HG02642 (cell line): ENCODE measurements at regions not wholly inside any gene's neighbourhood (a gene's known extent, or its start where the extent isn't known, plus 50 kb on each side); places are given as distances from the start of the nearest gene placed in this dataset.
"Not testable (repeated sequence)": the region's sequence is repeated elsewhere in the genome, so short reads cannot be mapped to it uniquely, and the experiment has no call there.

Source experiments
- ATAC-seq: cut with Tn5 transposase; IDR thresholded peaks from one replicate; pipeline ENCODE4 v1.9.1; 2021; ENCODE audit warnings: mild to moderate bottlenecking; ENCODE audit not compliant: unreplicated experiment, poor library complexity

DNA sequence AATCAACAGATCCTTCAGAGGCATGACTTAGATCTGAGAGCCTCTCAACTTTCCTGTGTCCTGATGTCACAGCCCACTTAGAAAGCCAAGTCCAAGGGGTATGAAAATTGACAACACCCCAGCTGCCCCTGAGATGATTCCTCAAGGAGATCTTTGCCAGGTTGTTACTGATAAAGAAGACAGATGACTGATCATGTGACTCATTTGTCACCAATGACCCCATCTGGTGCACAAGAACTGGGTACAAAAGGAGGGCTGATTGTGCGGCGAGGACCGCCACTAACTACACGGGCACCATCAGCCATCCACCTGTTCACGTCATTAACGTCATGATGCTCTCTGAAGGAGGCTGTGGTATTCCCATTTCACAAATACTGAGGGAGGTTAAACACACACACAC lies 583.2 kb upstream of the KLF4 start:
- no peak for ATAC-seq

DNA sequence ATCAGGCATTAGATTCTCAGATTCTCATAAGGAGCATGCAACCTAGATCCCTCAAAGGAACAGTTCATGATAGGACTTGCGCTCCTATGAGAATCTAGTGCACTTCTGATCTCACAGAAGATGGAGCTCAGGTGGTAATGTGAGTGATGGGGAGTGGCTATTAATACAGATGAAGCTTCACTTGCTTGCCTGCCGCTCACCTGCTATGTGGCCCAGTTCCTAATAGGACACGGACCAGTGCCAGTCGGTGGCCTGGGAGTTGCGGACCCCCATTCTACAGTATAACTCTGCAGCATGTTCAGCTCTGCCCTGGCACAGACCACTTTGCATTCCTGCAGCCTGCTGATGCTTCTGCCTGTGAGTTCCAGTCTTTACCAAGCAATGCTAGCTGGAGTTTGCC lies 581.3 kb upstream of the KLF4 start:
- ATAC-seq, result no peak

DNA sequence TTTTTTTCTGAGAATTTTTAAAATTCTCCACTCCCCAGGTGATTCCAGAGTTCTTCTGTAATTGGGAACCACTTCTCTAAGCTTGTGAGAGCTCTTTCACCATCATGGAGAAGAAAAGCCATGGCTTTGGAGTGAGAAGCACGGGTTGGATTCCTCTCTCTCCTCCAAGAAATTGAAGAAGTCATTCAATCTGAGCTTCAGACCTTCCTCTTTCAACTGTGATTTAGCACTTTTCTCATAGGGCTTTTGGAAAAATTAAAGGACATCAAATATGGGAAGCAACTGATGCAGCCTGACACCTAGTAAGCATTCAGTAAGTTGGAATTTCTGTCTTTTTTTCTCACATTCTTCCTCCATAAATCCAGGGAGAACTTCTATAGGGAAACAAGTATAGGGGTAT lies 580.4 kb upstream of the KLF4 start:
- ATAC-seq, result no peak

DNA sequence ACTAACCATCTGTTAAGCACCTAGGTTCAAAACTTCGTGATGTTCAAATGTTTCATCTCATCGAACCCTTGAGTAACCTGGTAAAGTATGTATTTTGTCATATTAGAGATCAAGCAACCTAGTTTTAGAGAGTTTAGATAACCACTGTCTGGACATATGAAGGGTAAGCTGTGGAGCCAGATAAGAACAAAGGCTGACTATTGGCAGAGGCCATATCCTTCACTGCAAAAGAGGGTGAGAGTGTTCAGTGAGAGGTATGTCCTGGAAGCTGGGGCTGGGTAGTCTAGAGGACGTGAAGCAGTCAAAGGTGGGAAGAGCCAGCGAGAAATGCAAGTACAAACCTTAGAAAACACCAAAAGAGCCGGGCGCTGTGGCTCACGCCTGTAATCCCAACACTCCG lies 573.1 kb upstream of the KLF4 start:
- ATAC-seq, result no peak

DNA sequence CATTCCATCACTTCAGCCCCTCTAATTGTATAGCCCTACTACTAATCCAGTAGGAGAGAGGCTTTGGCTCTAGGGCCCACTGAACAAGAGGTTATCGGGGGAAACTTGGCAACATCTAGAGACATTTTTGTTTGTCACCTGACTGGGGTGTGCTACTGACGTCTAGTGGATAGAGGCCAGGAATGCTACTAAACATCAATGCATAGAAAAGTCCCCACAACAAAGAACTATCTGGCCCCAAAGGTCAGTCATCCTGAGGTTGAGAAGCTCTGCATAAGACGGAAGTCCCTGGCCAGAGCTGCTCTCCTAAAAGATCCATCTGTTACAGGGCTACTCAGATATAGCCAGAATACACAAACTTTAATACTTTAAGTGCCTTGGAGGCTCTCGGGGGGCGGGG lies 570.6 kb upstream of the KLF4 start:
- ATAC-seq, result no peak

DNA sequence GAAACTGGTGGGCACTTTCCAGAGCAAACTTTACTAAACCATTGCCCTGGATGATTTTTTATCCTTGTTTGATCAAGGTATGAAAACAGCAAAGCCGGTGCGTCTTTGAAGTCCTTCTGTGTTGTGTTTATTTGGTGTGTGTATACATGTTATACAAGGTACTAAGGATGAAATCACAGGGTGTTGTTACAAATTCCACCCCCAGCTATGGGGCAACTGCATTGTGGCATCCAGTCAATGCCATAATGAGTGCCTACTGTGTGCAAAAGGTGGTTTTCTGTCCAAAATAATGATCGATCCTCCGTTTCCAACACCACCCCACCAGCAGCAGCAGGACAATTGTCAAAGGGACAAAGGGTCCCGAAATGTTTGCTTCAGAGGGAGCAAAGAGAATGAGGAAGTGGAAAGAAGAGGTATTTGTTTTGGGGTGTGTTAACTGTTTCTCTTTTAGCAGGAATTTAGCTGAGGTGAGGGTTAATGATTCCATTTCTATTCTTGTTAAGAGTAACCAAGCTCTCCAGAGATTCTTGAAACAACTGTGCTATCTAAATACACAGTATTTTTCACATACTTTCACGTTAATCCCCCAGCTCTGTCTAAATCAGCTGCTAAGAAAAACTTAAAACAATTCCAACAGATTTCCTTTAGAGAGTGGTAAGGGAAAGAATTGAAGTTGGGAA lies 568.7 kb upstream of the KLF4 start:
- ATAC-seq, result no peak

DNA sequence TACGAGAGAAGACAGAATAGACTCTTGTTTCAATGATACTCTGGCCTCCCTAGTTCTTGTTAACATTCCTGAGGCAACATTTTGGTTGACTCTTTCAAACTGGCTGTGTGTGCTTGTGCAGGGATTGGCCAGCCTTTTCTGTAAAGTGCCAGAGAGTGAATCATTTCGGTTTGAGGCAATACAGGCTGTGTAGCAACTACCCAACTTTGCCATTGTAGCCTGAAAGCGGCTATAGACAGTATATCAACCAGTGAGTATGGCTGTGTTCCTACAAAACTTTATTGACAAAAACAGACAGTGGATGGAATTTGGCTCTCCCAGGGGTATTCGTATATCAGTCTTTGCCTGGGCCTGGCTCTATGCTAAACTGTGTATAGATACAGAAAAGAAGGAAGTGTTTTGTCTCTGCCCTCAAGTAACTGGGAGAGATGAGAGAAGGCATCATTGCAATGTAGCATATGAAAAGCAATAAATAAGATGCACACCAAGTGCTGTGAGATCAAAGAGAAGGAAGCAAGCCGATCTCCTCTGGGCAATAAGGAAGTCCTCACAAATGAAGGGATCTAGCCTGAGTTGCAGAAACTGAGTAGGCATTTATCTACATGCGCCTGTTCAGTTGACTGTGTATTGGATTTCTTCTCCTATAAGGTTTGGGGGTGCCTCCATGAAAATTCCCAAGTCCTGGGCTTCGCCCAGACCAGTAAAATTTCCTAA lies 568.0 kb upstream of the KLF4 start:
- ATAC-seq, result no peak

DNA sequence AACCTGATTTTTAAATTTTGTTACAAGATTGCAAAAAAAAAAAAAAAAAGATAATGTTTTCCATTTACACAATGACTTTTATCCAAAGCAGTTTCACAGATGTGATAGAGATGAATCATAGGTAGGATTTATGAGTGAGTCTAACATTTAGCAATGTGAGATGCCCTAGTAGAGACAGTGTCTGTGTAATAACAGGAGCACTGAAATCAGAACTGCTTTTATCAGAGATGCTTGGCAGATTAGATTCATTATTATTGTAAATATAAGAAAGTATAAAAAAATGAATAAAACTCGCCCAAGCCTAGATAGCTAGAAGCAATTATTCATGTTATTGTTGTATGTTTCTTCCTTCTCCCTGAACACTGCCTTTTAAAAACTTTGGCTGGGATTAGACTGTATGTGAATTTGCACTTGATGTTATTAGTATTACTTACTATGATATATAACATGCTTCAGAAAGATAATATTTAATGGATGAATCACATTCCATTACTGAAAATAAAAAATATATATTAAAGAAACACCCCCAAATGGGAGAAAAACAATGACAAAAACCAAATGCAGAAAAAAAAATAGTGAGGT lies 567.3 kb upstream of the KLF4 start:
- ATAC-seq, result no peak

DNA sequence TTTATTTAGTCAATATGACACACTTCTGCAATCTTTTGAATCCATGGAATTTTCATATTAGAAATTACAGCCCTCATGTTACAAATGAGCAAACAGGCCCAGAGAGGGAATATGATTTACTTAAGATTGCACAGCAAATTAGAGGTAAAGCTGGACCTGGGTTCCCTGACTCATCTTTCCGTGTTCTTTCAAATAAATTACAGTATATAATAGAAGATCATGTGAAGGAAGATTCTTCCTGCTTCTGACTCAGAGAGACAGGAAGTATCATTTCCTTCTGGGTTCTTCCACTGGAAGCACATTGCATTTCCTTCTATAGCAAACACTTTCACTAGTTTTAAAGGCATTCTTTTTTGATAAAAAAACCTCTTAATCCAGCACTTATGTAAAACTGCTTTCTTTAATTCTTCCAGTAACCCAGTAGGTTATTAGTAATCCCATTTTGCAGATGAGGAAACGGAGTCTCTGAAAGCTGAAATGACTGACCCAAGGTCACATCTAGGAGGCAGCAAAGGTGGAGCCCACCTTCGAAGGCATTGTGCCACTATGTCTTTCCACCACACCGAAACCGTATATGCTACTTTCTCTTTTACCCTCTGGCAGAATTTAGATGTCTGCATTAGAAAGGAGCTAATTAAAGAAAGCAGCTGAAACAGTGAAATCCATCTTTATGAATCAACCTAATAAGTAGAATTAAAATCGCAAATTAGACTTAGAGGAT lies 566.7 kb upstream of the KLF4 start:
- no peak for ATAC-seq

DNA sequence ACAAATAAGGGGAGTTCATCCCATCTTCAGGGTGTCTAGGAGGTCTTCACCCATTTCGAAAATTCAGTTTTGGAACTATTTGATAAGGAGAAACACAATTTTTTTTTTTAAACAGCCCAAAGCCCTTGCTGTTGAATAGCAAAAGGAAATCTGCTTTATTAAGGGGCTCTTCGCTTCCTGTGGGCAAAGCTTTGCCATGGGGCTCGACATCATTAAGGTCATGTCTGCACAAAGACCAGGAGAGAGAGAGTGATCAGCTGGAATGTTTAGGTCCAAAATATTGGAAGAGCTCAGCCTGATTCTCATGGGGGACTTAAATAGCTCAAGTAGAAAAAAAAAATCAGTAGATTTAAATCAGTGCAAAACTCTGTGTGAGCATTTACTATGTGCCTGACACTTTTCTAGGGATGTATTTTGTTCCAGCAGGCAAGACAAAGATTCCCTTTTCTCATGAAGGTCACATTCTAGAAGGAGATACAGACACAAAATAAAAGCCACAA lies 564.6 kb upstream of the KLF4 start:
- no peak for ATAC-seq

DNA sequence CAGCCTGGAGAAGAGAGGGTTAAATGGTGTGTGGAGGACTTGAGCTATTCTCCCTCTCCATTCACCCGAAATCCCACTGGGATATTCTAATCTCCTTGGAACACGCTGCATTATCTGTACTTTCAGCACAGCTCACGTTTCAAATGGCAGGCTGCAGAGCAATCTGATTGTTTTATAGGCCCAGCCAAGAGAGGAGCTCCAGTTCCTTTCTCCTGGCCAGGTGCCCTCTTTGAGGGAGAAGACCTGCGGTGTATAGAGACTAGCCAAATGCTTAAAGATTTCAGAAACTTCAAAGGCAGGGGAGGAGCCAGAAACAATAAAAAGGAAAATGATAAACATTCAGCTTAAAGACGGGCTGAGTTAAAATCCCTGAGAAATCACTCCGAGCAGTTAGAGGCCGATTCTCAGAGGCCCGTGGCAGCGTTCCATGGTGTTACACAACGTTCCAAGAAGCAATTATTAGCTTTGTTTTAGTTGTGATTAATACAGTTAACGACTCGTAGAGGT lies 564.0 kb upstream of the KLF4 start:
- ATAC-seq, result no peak

DNA sequence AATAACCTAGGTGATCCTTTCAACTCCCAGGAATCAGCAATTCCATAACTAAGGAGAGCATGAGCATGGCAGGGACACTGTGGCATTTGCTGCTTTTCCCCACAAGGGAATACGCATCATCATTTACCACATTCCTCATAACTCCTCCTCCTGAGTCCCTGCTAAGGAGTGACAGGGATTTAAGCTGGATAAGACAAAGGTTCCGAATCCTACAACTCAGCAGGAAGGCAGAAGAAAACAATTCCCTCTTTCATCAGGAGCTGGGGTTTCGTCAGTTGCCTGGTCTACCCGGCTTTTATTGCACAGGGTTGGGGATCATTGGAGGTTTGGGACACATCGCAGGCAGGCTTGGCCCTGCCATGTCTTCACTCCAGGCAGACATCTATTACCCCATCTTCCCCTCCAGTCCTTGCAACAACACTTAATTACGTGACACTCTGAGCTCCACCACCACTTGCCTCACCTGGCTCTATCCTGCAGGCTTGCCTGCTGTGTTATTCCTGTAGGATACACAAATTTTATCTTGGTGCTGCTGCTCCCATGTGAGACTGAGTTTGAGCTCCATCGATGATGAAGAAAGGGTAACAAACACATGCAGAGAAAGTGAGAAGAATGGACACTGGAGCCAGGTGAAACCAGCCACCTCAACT lies 563.0 kb upstream of the KLF4 start:
- ATAC-seq, result no peak

DNA sequence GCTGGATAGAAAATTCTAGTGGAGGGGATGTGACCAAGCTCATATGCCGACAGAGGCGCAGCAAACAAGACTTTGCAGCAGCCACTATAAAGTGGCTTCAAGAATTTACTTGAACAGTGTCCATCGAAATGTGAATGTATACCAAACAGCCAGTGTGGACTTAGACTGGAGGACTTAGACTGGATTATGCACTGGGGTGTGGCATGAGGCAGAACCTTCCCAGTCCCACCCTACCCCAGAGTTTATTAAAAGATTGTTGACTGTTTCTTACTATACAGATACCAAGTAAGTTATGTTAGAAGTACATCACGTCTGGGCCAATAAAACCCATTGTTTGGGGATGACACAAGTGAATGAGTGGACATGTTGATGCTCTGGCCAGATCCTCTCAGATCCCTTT lies 561.3 kb upstream of the KLF4 start:
- no peak for ATAC-seq

DNA sequence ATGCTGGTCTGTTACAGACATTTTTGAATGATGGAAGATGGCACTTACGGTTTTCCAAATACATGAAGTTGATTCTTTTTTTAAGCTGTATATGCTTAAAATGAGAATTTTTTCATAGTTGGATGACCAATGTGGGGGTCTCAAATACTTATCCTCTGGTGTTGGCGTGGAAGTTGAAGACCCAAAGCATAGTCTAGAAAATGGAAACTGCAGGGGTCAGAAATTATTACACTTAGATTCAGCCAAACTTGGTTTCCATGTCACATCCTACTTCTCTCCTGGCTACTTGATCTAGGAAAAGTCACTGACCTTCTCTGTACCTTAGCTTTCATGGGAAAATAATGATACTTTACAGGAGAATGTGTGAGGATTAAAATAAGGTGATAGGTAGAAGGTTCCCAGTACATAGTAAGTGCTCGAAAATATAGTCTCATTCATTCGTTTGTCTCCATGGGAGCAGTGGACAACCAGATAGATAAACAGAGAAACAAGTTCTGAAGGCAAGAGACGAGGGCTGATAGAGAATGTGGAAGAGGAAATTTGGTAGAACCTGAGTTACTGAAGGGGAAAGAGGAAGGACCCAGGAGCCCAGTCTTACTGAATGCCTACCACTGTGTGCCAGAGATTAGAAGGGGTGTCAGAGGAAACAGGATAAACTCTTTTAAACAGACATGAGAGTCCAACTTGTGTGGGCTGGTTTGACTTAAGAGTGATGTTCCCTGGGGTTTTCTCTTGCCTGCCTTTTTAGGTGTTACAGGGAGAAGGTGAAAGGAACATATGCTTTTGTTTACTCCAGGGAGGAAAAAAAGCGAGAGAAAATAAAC lies 560.3 kb upstream of the KLF4 start:
- no peak for ATAC-seq

DNA sequence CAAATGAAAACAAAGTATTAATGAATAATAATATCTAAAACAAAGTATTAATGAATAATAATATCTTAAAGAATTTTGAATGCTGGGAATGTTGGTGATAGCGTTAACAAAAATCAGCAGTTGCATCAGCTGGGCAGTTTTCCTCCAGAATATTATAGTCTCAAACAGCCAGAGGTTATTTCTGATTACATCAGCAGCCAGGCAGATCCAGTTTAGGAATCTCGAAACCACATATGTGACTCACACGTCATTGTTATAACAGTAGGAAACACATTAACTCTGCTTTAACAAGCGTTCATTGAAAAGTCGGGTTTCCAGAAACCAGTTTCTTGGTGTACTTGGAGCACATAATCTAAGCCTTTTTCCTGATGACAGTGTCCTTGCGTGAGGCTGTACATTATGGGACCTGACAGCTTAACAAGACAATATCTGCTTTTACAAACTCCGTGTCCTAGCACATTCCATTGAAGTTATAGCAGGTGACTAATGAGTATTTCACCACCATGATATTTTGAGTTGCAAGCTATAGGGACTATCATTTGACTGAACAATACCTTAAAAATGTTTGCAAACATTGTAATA lies 559.5 kb upstream of the KLF4 start:
- ATAC-seq, result no peak

DNA sequence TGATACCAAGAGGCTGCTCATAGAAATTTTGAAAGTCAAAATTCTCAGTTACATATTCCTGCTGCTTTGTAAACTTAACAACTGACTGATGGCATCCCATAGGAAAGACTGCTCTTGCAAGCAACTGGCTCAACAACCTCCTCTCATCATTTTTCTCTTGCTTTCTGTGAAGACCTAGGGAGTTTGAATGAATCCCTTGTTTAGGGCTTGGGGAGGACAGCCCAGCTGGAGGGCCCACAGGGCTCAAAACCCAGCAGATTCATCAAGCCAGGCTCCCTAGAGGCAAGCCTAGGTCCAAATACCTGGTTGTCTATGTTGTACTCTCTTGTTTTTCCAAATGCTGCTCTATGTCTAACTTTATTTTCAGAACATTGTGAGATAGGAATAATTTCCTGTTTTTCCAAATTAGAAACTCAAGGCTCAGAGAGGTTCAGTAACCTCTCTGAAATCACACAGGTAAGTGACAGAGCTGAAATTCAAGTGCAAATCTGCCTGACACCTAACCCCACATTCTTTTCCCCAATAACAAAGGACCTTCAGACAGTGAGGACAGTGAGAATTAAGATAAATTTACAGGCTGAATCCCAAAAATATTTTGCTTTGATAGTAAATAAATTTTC lies 558.9 kb upstream of the KLF4 start:
- ATAC-seq, result no peak

DNA sequence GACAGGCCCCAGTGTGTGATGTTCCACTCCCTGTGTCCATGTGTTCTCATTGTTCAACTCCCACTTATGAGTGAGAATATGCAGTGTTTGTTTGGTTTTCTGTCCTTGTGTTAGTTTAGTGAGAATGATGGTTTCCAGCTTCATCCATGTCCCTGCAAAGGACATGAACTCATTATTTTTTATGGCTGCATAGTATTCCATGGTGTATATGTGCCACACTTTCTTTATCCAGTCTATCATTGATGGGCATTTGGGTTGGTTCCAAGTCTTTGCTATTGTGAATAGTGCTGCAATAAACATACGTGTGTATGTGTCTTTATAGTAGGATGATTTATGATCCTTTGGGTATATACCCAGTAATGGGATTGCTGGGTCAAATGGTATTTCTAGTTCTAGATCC lies 558.2 kb upstream of the KLF4 start:
- ATAC-seq, result not testable (repeated sequence)

DNA sequence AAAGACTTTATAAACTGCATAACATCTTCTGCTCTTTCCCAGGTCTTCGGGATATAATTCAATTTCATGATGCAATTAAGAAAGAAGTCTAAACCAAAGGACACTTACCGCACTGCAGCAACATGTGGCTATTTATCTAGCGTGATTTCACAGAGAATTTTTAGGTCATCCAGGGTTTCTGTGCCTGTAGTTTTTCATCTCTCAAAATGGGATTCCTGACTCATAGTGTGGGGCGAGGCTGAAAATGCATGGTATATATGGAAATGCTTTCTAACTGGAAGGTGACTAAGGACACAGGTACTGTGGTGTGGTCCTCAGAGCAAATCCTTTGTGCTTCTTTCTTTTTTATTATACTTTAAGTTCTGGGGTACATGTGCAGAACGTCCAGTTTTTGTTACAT lies 557.7 kb upstream of the KLF4 start:
- ATAC-seq, result no peak

DNA sequence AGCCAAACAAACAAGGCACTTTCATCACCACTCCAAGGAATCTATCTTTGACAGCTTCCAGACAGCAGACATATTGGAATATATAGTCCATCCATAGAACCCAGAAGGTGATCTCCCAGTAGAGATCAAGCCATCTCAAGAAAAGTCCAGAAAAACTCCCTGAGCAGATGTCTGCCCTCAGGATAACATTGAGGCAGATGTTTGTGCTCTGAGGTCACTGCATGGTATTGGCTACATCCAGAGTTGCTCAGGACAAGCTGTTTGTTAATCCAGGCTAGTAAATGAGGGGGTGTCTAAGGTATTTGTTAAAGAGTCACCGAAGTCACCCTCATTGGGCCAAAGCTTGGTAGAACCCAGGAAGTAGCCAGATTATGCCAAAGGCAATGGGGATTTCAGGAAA lies 556.3 kb upstream of the KLF4 start:
- no peak for ATAC-seq
